ENCODE measurements at regions not wholly inside any gene's neighbourhood (a gene's known extent, or its start where the extent isn't known, plus 50 kb on each side); places are given as distances from the start of the nearest gene placed in this dataset.
A peak's percentile ranks its signal among the peaks of the same experiment; 100 is the strongest.
"Not testable (repeated sequence)": the region's sequence is repeated elsewhere in the genome, so short reads cannot be mapped to it uniquely, and the experiment has no call there.

DNA sequence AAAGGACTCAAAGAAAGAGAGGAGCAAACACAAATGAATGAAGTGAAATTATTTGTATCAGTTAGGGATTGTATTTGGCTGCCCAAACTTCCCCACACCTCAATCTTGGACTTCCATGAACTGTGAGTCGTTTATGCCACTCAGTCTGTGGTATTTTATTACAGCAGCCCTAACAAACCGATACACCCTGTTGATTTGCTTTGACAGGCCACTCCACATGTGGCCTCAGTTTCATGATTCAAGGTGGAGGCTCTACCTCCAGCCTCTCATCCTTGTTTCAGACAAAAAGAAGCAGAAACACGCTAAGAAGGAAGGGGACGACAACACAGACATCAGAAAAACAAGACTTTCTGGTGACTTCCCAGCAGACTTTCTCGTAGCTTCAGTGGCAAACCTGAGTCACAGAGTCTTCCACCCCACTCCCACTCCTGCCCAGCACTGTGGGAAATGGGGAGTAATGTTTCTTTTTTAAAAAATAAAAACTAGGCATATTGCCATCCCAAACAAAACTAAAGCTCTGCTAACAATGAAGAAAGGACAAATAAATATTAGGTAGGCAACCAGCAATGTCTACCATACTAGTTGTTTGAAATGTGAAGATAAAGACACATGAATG lies 52.2 kb upstream of the ABCA1 start:
- DNase-seq (ENCODE audit: low read depth) = no peak

DNA sequence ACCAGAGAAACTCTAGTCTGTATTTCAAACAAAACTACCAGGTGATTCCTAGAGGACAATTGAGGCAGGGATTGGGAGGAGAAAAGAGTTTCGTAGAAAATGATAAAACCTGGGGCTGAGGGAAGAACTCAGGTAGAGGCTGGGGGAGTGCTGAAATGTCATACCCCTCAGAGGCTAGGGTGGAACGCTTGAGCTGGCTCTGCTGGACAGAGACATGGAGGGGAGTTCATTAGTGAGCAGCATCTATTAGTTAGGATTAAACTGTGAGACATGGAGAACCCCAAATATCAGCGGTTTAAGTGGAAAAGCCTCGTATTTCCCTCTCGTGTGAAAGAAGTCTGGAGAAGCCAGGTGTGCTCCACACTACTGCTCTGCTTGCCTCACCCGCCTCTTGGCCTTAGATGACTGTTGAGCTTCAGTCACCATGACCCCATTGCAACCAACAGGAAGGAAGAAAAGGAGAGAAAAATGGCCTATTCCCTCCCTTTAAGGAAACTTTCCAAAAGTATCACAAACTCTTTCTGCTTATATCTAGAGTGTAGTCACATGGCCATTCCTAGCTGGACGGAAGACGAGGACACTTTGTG lies 53.7 kb upstream of the ABCA1 start:
- no peak for DNase-seq (ENCODE audit: low read depth)

DNA sequence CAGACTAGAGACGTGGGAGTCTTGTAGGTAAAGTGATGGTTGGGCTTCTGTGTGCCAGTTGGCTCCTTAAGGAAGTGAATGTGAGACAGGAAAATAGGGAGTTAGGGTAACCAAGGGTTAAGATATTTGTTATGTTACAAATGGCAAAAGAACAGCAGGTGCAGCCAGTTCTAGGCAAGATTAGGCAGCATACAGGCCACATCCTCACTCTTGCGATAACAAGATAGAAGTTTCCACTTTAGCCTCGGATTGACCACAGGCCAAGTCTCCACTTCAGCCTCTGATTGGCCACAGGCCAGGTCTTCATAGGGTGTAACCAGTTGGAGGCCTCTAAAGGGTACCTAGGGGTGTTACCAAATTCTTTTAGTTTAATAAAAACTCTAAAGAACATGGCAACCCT lies 54.6 kb upstream of the ABCA1 start:
- DNase-seq (ENCODE audit: low read depth) = no peak

GRCh38 chr9:104983491-104983890 lies 55.5 kb upstream of the ABCA1 start:
- no peak for DNase-seq (ENCODE audit: low read depth)

- no peak for DNase-seq (ENCODE audit: low read depth)
Measured at GRCh38 chr9:104984121-104984520, 56.2 kb upstream of the ABCA1 start.

- no peak for DNase-seq (ENCODE audit: low read depth)
Measured at GRCh38 chr9:104984542-104984941, 56.6 kb upstream of the ABCA1 start.

DNA sequence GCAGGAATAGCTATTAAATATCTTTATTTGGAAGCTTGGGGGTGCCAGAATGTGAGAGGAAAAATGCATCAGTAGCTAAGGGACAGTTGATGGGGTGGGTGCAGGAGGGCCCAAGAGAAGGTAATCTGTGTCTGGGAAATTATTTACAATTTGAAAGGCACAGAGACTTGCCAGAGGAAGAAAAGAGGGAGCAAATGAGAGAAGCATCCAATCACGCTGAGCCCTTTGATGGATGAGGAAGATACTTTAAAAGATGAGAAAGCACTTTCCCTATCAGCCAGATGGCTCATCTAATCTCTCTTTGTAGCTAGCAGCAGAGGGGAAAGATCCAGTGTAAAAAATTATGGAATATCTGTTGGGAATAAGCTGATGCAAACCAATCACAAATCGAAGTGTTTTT lies 57.0 kb upstream of the ABCA1 start:
- DNase-seq (ENCODE audit: low read depth) = no peak

GRCh38 chr9:104986096-104986495 lies 58.1 kb upstream of the ABCA1 start:
- DNase-seq (ENCODE audit: low read depth) = no peak

- no peak for DNase-seq (ENCODE audit: low read depth)
Measured at GRCh38 chr9:104987743-104988142, 59.8 kb upstream of the ABCA1 start.

- DNase-seq (ENCODE audit: low read depth) = no peak
Measured at GRCh38 chr9:104988539-104988938, 60.6 kb upstream of the ABCA1 start.

- peak; percentile 69 for DNase-seq (ENCODE audit: low read depth)
Measured at GRCh38 chr9:104991144-104991953, 63.4 kb upstream of the ABCA1 start.

- DNase-seq (ENCODE audit: low read depth) = no peak
Measured at GRCh38 chr9:104992659-104993058, 64.7 kb upstream of the ABCA1 start.

DNA sequence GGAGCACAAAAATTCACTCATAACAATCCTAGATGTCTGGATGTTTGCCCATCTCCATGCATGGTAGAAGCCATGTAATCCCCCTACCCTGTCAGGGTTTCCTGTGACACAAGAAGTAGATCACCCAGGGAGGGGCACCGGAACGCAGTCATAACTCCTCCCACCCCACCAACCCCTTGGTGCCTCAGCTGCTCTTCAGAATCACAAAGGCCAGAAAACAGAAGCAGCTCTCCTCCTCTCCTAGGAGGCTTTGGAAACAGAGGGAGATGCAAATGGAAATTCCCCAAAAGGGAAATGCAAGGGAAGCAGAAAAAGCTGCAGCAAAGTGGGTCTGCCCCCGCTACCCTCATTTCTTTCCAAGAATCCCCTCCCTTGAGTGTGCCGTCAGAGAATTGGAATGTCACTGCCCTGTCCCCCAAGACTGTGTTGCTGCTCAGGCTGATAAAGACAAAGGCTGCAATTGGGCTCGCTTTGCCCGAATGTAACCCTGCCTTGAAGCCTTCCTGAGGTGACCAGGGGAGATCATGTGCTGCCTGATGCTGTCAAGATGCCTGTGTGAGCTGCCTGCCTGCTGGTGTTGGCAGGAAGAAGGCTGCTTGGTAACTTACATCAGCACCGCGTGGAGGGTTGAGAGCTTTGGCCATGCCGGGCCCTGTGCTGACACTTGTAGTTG lies 65.5 kb upstream of the ABCA1 start:
- DNase-seq (ENCODE audit: low read depth) = no peak

DNA sequence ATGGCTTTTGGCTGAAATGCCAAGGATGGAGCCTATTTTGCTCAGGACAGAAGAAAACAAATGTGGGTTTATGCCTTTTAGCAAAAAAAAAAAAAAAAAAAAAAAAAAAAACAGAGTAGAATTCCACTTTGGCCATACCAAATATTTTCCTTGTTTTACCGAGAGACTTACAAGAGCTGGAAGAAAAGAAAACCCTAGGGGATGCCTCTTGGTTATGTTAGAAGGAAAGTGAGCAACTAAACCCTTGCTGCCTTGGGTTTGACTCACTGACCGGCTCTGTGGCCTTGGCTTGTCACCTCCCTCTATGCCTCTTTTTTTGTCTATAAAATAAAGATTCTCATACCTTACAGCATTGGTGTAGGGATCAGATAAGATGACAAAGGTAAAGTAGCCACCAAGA lies 69.6 kb upstream of the ABCA1 start:
- DNase-seq (ENCODE audit: low read depth) = no peak

- no peak for DNase-seq (ENCODE audit: low read depth)
Measured at GRCh38 chr9:104999136-104999535, 71.2 kb upstream of the ABCA1 start.

GRCh38 chr9:105000529-105000928 lies 72.6 kb upstream of the ABCA1 start:
- not testable (repeated sequence) for DNase-seq (ENCODE audit: low read depth)

- no peak for DNase-seq (ENCODE audit: low read depth)
Measured at GRCh38 chr9:105004466-105005090, 76.6 kb upstream of the ABCA1 start.

DNA sequence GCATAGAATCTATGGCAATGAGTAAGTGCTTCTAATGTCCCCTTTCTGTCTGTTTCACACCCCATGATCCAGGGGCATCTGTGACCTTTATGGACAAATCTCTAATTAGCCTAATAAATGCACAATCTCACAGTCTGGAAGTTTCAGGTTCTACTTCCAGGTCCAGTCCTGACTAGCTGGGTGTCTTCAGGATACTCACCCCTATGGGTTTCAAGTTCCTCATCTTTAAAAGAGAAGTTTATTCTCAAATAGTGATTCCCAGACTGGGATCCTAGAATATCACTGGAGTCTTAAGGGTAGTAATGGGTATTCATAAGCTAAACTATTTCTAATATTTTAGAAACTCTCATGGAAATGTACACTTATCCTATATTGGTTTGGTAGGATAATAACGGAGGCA lies 77.2 kb upstream of the ABCA1 start:
- no peak for DNase-seq (ENCODE audit: low read depth)

- no peak for DNase-seq (ENCODE audit: low read depth)
Measured at GRCh38 chr9:105006514-105006913, 78.6 kb upstream of the ABCA1 start.

GRCh38 chr9:105007143-105007542 lies 79.2 kb upstream of the ABCA1 start:
- no peak for DNase-seq (ENCODE audit: low read depth)

GRCh38 chr9:105010089-105010488 lies 82.1 kb upstream of the ABCA1 start:
- not testable (repeated sequence) for DNase-seq (ENCODE audit: low read depth)

- no peak for DNase-seq (ENCODE audit: low read depth)
Measured at GRCh38 chr9:105021917-105022316, 94.0 kb upstream of the ABCA1 start.
